ENCODE measurements at regions not wholly inside any gene's neighbourhood (a gene's known extent, or its start where the extent isn't known, plus 50 kb on each side); places are given as distances from the start of the nearest gene placed in this dataset.

DNA sequence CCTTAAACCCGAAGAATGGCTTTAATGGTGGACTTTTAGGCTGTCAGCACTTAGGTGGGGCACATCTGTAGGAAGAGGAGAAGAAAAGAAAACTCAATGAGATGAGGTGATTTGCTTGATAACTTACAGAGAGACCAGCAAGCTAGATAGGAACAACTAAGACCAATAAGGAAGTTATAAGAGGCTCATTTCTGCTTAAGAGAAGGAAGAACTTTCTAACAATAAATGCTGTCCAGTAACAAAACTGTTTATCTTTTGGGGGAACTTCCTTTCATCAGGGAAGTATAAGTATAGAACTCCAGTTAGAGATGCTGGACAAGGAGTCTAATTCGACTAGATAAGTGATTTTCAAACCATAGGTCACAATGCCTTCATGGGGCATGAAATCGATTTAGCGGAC is 107.2 kb upstream of the SIRPA start:
- TF ChIP-seq, protein P1, sequence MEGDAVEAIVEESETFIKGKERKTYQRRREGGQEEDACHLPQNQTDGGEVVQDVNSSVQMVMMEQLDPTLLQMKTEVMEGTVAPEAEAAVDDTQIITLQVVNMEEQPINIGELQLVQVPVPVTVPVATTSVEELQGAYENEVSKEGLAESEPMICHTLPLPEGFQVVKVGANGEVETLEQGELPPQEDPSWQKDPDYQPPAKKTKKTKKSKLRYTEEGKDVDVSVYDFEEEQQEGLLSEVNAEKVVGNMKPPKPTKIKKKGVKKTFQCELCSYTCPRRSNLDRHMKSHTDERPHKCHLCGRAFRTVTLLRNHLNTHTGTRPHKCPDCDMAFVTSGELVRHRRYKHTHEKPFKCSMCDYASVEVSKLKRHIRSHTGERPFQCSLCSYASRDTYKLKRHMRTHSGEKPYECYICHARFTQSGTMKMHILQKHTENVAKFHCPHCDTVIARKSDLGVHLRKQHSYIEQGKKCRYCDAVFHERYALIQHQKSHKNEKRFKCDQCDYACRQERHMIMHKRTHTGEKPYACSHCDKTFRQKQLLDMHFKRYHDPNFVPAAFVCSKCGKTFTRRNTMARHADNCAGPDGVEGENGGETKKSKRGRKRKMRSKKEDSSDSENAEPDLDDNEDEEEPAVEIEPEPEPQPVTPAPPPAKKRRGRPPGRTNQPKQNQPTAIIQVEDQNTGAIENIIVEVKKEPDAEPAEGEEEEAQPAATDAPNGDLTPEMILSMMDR (IDR thresholded peaks at IDR 0.05 in 8 of 11, conservative IDR thresholded peaks at IDR 0.05 in 3 of 11), result no peak
- TF ChIP-seq POLR2A (IDR thresholded peaks at IDR 0.05), result no peak
